MM.1S (cell line): ENCODE measurements at regions not wholly inside any gene's neighbourhood (a gene's known extent, or its start where the extent isn't known, plus 50 kb on each side); places are given as distances from the start of the nearest gene placed in this dataset.

ENCODE experiments used
- CTCF ChIP-seq: fragments of 300-600 bp; sonication (generic); IDR thresholded peaks from 2 replicates; pipeline ENCODE4 v1.5.1; 2016; ENCODE audit warnings: antibody characterized with exemption, low read length, mixed read lengths
- EZH2 ChIP-seq: fragments of 300-600 bp; sonication (generic); optimal IDR thresholded peaks from 2 replicates; pipeline ENCODE3; 2017; ENCODE audit warnings: low read depth, mild to moderate bottlenecking, antibody characterized with exemption, low read length, mixed read lengths

GRCh38 chr20:57037689-57038088, 228.8 kb downstream of the BMP7 start:
- TF ChIP-seq CTCF: no peak
- no peak for TF ChIP-seq EZH2
